OCI-LY3 (cell line): ENCODE measurements at regions not wholly inside any gene's neighbourhood (a gene's known extent, or its start where the extent isn't known, plus 50 kb on each side); places are given as distances from the start of the nearest gene placed in this dataset.

ENCODE experiments used
- H2AFZ ChIP-seq: fragments of 200-600, 300-600 bp; shearing (Covaris generic); 2 replicates; pipeline ENCODE4 v1.6.0; 2014; ENCODE audit warnings: antibody characterized with exemption, low read depth, low read length
- H3K27ac ChIP-seq: fragments of 200-600, 300-600 bp; sonication (generic); 2 replicates; pipeline ENCODE4 v1.5.1; 2014; ENCODE audit warnings: mild to moderate bottlenecking, low read length, moderate library complexity, mixed read lengths
- H3K27me3 ChIP-seq: fragments of 200-600, 300-600 bp; sonication (generic); 2 replicates; pipeline ENCODE4 v1.6.1; 2014; ENCODE audit warnings: low read depth, low read length, mixed read lengths
- H3K36me3 ChIP-seq: fragments of 200-600, 300-600 bp; sonication (generic); replicated peaks from 2 replicates; pipeline ENCODE3; 2014; ENCODE audit warnings: low read depth, low read length, mixed read lengths
- H3K4me1 ChIP-seq: fragments of 300-600, 200-600 bp; sonication (generic); 2 replicates; pipeline ENCODE4 v1.6.1; 2014; ENCODE audit warnings: low read length, mixed read lengths
- H3K4me2 ChIP-seq: fragments of 200-600, 300-600 bp; sonication (generic); 2 replicates; pipeline ENCODE4 v1.6.1; 2014; ENCODE audit warnings: low read length, mixed read lengths
- H3K4me3 ChIP-seq: fragments of 300-600, 200-600 bp; sonication (generic); 2 replicates; pipeline ENCODE4 v1.5.1; 2014; ENCODE audit warnings: antibody characterized with exemption, mild to moderate bottlenecking, low read length, moderate library complexity
- H3K79me2 ChIP-seq: fragments of 300-600, 200-600 bp; shearing (Covaris generic); 2 replicates; pipeline ENCODE4 v1.6.1; 2014; ENCODE audit warnings: mild to moderate bottlenecking, low read length, mixed read lengths
- H3K9ac ChIP-seq: fragments of 300-600, 200-600 bp; shearing (Covaris generic); 2 replicates; pipeline ENCODE4 v1.6.0; 2014; ENCODE audit warnings: mild to moderate bottlenecking, low read length, moderate library complexity
- H3K9me3 ChIP-seq: fragments of 200-600, 300-600 bp; shearing (Covaris generic); 2 replicates; pipeline ENCODE4 v1.6.1; 2014; ENCODE audit warnings: low read length, mixed read lengths; ENCODE audit not compliant: insufficient read depth
- H4K20me1 ChIP-seq: fragments of 200-600, 300-600 bp; sonication (generic); 2 replicates; pipeline ENCODE4 v1.6.1; 2016; ENCODE audit warnings: low read length, mixed read lengths; ENCODE audit not compliant: insufficient read depth
- EZH2phosphoT487 ChIP-seq: fragments of 200-600 bp; shearing (Covaris generic); IDR thresholded peaks from 2 replicates; pipeline ENCODE4 v1.6.1; 2018; ENCODE audit warnings: antibody characterized with exemption, mixed run types, low read depth
- TF ChIP-seq, protein P1 (sequence below): fragments of 200-600, 300-600 bp; sonication (generic); IDR thresholded peaks from 2 replicates; pipeline ENCODE4 v1.5.1; 2014; ENCODE audit warnings: antibody characterized with exemption, low read length, low read depth

- Histone ChIP-seq H3K4me1 (no peaks in the 10 kb centered on the region), H3K79me2 (no peaks in the 10 kb centered on the region), H3K4me3 (no peak overlapping the region), H4K20me1 (no peaks in the 10 kb centered on the region), H3K27me3 (peaks cover 28% of the 10 kb centered on the region), H2AFZ (no peak overlapping the region), H3K9ac (no peak overlapping the region), H3K36me3 (no peaks in the 10 kb centered on the region), H3K9me3 (no peaks in the 10 kb centered on the region), H3K4me2 (no peak overlapping the region), H3K27ac (no peak overlapping the region)
- TF ChIP-seq EZH2phosphoT487, result no peak
- TF ChIP-seq, protein P1, sequence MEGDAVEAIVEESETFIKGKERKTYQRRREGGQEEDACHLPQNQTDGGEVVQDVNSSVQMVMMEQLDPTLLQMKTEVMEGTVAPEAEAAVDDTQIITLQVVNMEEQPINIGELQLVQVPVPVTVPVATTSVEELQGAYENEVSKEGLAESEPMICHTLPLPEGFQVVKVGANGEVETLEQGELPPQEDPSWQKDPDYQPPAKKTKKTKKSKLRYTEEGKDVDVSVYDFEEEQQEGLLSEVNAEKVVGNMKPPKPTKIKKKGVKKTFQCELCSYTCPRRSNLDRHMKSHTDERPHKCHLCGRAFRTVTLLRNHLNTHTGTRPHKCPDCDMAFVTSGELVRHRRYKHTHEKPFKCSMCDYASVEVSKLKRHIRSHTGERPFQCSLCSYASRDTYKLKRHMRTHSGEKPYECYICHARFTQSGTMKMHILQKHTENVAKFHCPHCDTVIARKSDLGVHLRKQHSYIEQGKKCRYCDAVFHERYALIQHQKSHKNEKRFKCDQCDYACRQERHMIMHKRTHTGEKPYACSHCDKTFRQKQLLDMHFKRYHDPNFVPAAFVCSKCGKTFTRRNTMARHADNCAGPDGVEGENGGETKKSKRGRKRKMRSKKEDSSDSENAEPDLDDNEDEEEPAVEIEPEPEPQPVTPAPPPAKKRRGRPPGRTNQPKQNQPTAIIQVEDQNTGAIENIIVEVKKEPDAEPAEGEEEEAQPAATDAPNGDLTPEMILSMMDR, result no peak
Observed at GRCh38 chr12:65615118-65615517, 209.2 kb upstream of the HMGA2 start.

DNA sequence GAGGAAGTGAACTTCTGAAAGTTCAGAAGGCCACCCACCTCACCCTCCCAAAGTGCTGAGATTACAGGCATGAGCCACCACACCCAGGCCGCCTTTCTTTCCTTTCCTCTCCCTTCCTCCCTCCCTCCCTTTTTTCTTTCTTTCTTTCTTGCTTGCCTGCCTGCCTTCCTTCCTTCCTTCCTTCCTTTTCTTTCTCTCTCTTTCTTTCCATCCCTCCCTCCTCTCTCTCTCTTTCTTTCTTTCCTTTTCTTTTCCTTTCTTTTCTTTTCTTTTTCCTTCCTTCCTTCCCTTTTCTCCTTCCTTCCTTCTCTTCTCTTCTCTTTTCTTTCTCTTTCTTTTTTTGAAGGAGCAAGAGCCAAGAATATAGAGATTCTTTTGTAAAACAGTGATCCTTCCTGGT is 208.3 kb upstream of the HMGA2 start:
- peaks cover 26% of the 10 kb centered on the region for H3K27me3 ChIP-seq
- H3K9me3 ChIP-seq, result no peaks in the 10 kb centered on the region

GRCh38 chr12:65618588-65618987 is 205.7 kb upstream of the HMGA2 start:
- Histone ChIP-seq H4K20me1 (no peaks in the 10 kb centered on the region), H3K4me3 (no peak overlapping the region), H3K27me3 (peaks cover 10% of the 10 kb centered on the region; the same call in 1 of the 2 replicates), H3K4me2 (no peak overlapping the region), H3K9me3 (no peaks in the 10 kb centered on the region), H3K79me2 (no peaks in the 10 kb centered on the region), H2AFZ (no peak overlapping the region), H3K27ac (no peak overlapping the region), H3K36me3 (no peaks in the 10 kb centered on the region), H3K9ac (no peak overlapping the region), H3K4me1 (no peaks in the 10 kb centered on the region)
- no peak for TF ChIP-seq EZH2phosphoT487
- TF ChIP-seq, protein P1, result no peak

More for the DNA sequence above, 208.3 kb upstream of the HMGA2 start:
- Histone ChIP-seq H3K9ac (no peak overlapping the region), H3K27ac (no peak overlapping the region), H3K79me2 (no peaks in the 10 kb centered on the region), H3K4me3 (no peak overlapping the region), H3K4me1 (no peaks in the 10 kb centered on the region), H3K36me3 (no peaks in the 10 kb centered on the region), H2AFZ (no peak overlapping the region), H4K20me1 (no peaks in the 10 kb centered on the region), H3K4me2 (no peak overlapping the region)
- no peak for TF ChIP-seq EZH2phosphoT487
- TF ChIP-seq, protein P1, result no peak

- TF ChIP-seq, protein P1, result no peak
- no peak for TF ChIP-seq EZH2phosphoT487
- Histone ChIP-seq H2AFZ (no peak overlapping the region), H3K4me2 (no peak overlapping the region), H3K9ac (no peak overlapping the region), H3K9me3 (no peaks in the 10 kb centered on the region), H4K20me1 (no peaks in the 10 kb centered on the region), H3K4me3 (no peak overlapping the region), H3K27me3 (peaks cover 8% of the 10 kb centered on the region; the same call in 1 of the 2 replicates), H3K4me1 (no peaks in the 10 kb centered on the region), H3K27ac (no peak overlapping the region), H3K79me2 (no peaks in the 10 kb centered on the region), H3K36me3 (no peaks in the 10 kb centered on the region)
Observed at GRCh38 chr12:65619018-65619417, 205.3 kb upstream of the HMGA2 start.
